NCI-H1105 treated with DMSO at 0.1 percent for 48 hours (cell line): ENCODE measurements at regions not wholly inside any gene's neighbourhood (a gene's known extent, or its start where the extent isn't known, plus 50 kb on each side); places are given as distances from the start of the nearest gene placed in this dataset.

Experiments used
- DNase-seq: peaks from one replicate; lab custom pipeline; 2025; lab: John Stamatoyannopoulos, UW

GRCh38 chr4:182971702-182972101 lies 54.5 kb upstream of the DCTD start:
- DNase-seq, result no peak

- peak; percentile 37 for DNase-seq
Observed at GRCh38 chr4:182969651-182970279, 52.6 kb upstream of the DCTD start.

- no peak for DNase-seq
Observed at GRCh38 chr4:182968917-182969650, 51.9 kb upstream of the DCTD start.

GRCh38 chr4:182967403-182967802 lies 50.2 kb upstream of the DCTD start:
- DNase-seq, result no peak
